Mucosa of stomach (tissue), 1 donor: ENCODE measurements at regions not wholly inside any gene's neighbourhood (a gene's known extent, or its start where the extent isn't known, plus 50 kb on each side); places are given as distances from the start of the nearest gene placed in this dataset.

ENCODE experiments used
- H3K27me3 ChIP-seq: one replicate; pipeline ENCODE4 v1.7.0; 2013; ENCODE audit warnings: mild to moderate bottlenecking, low read length; ENCODE audit not compliant: control insufficient read depth, insufficient read depth
- H3K36me3 ChIP-seq: one replicate; pipeline ENCODE4 v1.7.0; 2013; ENCODE audit warnings: low read length; ENCODE audit not compliant: control insufficient read depth, insufficient read depth
- H3K4me1 ChIP-seq: one replicate; pipeline ENCODE4 v1.7.0; 2013; ENCODE audit warnings: mild to moderate bottlenecking, low read length; ENCODE audit not compliant: control insufficient read depth, insufficient read depth
- H3K4me3 ChIP-seq: one replicate; pipeline ENCODE4 v1.7.0; 2013; ENCODE audit warnings: low read length
- H3K9ac ChIP-seq: one replicate; pipeline ENCODE4 v1.7.0; 2013; ENCODE audit warnings: mild to moderate bottlenecking, low read length, moderate library complexity
- H3K9me3 ChIP-seq: one replicate; pipeline ENCODE4 v1.7.0; 2013; ENCODE audit warnings: mild to moderate bottlenecking, low read length, moderate library complexity; ENCODE audit not compliant: control insufficient read depth
- donor health status: Pancreatic carcinoma.

DNA sequence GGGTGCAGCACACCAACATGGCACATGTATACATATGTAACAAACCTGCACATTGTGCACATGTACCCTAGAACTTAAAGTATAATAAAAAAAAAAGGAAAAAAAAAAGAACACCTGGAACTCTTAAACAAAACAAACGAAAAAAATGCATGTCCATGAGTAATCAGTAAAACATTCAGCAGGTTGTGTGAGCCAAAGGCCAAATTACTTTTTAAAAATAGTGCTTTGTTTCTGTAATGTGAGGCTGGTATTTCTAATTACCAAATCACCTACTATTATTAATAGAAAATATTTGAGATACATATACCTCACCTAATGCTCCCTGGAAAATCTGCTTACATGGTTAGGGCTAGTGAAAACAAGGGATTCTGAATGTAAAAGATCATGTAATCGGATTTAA lies 294.4 kb upstream of the NR5A2 start:
- H3K9me3 ChIP-seq, result no peaks in the 10 kb centered on the region
- H3K27me3 ChIP-seq, result no peaks in the 10 kb centered on the region
- no peak overlapping the region for H3K4me3 ChIP-seq
- no peaks in the 10 kb centered on the region for H3K4me1 ChIP-seq
- H3K36me3 ChIP-seq, result no peaks in the 10 kb centered on the region
- H3K9ac ChIP-seq, result no peak overlapping the region

DNA sequence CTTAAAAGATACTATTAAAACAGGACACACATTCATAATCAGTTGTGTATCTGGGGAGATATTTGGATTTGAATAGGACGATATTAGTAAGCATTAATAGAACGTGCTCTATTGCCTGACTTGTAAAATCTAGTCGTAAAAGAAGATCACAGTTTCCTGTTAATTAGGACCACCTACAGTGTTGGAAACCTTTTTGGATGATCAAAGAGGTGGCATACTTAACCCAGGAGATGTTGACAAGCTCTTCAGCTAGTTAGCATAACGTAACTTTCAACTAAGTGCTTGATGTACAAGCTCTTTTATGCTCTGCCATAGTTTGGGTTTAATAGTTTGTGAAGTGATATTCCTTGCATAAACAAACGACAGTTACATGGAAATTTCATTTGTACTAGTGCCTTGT lies 293.3 kb upstream of the NR5A2 start:
- no peaks in the 10 kb centered on the region for H3K36me3 ChIP-seq
- no peaks in the 10 kb centered on the region for H3K27me3 ChIP-seq
- H3K9me3 ChIP-seq, result no peaks in the 10 kb centered on the region
- H3K4me3 ChIP-seq, result no peak overlapping the region
- no peaks in the 10 kb centered on the region for H3K4me1 ChIP-seq
- no peak overlapping the region for H3K9ac ChIP-seq

DNA sequence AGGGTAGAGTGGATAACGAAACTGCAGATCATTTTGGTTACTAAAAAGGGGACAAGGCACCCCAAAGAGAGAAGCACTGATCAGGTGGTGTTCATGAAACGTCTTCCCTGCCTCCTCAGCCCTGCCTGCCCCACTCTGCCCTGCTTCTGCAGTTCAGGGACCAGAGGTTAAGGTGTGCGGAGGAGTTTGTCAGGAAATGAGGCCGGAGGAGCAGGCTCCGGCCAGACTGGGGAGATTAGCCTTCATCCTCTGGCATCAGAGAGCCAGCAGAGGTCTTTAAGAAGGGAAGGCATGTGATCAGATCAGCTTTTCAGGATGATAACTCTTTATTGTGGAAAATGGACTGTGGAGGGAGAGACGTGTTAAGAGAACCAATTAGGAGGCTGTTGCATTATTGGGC lies 291.9 kb upstream of the NR5A2 start:
- Histone ChIP-seq H3K9ac (no peak overlapping the region), H3K36me3 (no peaks in the 10 kb centered on the region), H3K27me3 (no peaks in the 10 kb centered on the region), H3K4me3 (no peak overlapping the region), H3K4me1 (no peaks in the 10 kb centered on the region), H3K9me3 (no peaks in the 10 kb centered on the region)

DNA sequence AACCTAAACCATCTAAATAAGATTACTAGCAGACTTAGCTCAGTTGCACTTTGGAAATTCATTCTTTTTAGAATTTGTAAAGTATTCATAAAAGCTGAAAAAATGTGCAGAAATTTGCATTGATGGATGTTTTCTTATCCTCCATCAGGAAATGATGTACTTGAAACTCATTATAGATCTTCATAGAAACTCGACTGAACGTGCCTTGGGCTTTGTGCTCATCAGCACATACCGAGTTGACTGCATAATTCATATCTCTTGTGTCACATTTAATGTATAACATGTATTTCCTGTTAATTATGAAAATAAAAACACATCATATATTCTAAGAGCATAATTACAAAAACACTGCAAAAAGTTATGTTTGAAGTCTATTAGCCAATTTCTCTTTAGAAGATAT lies 290.9 kb upstream of the NR5A2 start:
- Histone ChIP-seq H3K9me3 (no peaks in the 10 kb centered on the region), H3K9ac (no peak overlapping the region), H3K36me3 (no peaks in the 10 kb centered on the region), H3K27me3 (no peaks in the 10 kb centered on the region), H3K4me1 (no peaks in the 10 kb centered on the region), H3K4me3 (no peak overlapping the region)

DNA sequence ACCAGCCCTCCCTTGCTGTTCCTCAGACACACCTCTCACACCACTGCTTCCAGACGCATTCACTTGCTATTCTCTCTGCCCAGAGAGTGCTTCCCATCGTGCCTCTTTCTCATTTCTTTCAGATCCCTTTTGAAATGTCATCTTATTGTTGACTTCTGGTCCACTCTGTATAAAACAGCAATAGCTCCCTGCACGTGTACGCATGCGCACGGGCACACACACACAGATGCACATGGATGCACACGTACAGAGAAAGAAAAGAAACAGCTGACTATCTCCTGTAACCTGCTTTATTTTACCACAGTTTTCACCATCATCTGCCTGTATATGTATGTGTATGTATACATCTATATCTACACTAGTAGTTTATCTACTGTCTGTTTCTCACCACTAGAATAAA lies 285.9 kb upstream of the NR5A2 start:
- Histone ChIP-seq H3K9me3 (no peaks in the 10 kb centered on the region), H3K36me3 (no peaks in the 10 kb centered on the region), H3K27me3 (no peaks in the 10 kb centered on the region), H3K9ac (no peak overlapping the region), H3K4me1 (no peaks in the 10 kb centered on the region), H3K4me3 (no peak overlapping the region)

DNA sequence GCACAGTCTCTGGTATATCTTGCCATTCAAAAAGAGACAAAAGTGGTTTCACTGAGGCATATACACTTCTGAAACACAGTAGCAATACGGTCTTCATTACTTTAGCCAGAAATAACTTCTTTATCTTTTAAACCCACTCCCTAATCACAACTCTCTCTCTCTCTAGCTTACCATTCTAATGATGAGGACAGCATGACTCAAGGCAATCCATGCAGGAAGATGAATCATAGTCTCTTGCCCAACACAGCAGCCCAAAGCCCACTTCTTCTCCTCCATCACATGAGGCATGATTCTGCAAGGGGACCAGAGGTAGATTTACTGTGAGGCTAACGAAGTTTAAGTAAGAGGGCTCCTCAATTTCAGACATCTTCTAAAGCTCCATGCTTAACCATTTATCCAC lies 285.0 kb upstream of the NR5A2 start:
- Histone ChIP-seq H3K4me3 (no peak overlapping the region), H3K4me1 (no peaks in the 10 kb centered on the region), H3K27me3 (no peaks in the 10 kb centered on the region), H3K9ac (no peak overlapping the region), H3K36me3 (no peaks in the 10 kb centered on the region), H3K9me3 (no peaks in the 10 kb centered on the region)

DNA sequence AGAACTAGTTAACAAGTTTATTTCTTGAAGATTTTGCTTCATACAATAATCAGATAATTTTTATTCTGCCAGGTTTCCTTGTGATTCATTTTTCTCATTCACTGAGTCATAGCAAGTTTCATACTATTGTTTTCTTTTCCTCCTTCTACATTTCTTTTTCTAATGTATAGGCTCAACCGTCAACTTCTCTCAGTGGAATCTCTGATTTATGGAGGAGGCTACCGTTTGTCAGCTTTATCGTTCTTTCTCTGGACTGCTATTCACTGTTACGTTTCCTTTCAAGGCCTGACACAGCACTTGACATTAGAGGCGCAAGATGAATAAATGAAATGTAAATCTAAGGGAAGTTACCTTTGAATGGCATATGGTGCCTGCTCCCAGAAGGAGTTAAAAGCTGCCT lies 284.3 kb upstream of the NR5A2 start:
- H3K9ac ChIP-seq, result no peak overlapping the region
- H3K4me3 ChIP-seq, result no peak overlapping the region

DNA sequence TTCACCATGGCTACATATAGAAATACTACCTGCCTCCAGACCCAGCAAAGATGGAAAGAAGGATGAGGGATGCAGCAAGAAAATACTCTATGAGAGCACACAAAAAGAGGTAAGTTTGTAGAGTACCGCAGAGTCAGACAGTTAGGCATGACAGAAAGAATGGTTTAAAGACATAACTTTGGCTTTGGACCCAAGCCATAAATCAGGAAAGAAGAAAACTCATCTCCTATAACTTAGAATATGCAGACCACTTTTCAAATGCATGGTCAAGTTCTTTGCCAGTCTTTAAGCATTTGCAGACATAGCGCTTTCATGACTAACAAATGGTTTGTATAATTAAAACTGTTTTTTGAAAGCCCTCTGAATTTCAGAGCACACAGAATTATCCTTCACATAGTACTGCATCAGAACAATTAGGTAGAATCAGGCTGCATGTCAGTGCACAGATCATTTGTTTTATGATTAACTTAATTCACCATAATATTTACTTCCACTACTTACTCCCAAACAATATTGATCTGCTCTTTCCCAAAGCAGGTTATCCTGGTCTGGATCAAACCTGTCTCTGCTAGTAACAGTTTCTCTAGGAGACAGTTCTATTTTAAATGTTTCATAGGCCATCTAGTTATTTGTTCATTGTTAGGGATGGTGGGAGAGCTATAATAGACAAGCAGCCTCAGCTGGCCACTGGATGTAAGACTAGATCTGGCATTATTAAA lies 280.7 kb upstream of the NR5A2 start:
- Histone ChIP-seq H3K4me3 (no peak overlapping the region), H3K9ac (no peak overlapping the region), H3K9me3 (no peaks in the 10 kb centered on the region), H3K4me1 (no peaks in the 10 kb centered on the region), H3K27me3 (no peaks in the 10 kb centered on the region), H3K36me3 (no peaks in the 10 kb centered on the region)

More for the DNA sequence above, 284.3 kb upstream of the NR5A2 start:
- H3K36me3 ChIP-seq, result no peaks in the 10 kb centered on the region
- H3K4me1 ChIP-seq, result no peaks in the 10 kb centered on the region
- no peaks in the 10 kb centered on the region for H3K27me3 ChIP-seq
- H3K9me3 ChIP-seq, result no peaks in the 10 kb centered on the region

DNA sequence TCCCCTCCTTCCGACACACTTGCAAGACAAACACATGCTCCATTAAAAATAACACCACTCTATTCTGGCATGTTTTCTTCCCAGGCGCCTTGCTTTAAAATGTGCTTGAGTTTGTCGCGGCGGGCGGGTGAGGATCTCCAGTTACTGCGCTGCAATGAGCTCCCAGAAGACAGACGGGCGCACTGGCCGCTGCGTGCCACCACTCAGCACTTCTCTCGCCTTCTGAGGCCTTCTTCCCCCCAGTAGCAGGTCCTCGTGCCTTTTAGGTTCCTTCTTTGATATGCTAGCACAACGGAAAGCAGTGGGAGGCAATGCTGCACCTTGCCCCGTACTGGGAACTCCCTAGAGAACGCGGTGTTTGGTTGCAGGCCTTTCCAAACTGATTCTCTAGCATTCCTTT lies 279.5 kb upstream of the NR5A2 start:
- Histone ChIP-seq H3K9me3 (no peaks in the 10 kb centered on the region), H3K9ac (no peak overlapping the region), H3K27me3 (no peaks in the 10 kb centered on the region)

DNA sequence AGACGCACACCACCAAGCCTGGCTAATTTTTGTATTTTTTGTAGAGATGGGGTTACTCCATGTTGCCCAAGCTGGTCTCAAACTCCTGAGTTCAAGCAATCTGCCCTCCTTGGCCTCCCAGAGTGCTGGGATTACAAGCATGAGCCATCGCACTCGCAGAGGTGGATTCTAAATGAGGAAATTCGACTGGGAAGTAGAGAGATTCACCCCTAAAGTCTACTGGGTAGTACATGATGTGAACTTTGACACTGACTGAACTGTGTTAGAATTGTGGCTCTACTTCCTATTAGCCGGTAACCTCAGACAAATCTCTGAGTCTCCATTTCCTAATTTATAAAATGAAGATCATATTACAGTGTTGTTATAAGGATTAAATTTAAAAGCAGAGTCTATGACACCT lies 276.0 kb upstream of the NR5A2 start:
- H3K4me3 ChIP-seq, result no peak overlapping the region
- H3K27me3 ChIP-seq, result no peaks in the 10 kb centered on the region
- H3K9me3 ChIP-seq, result no peaks in the 10 kb centered on the region
- no peak overlapping the region for H3K9ac ChIP-seq
- no peaks in the 10 kb centered on the region for H3K4me1 ChIP-seq
- H3K36me3 ChIP-seq, result no peaks in the 10 kb centered on the region

More for the DNA sequence above, 279.5 kb upstream of the NR5A2 start:
- no peaks in the 10 kb centered on the region for H3K4me1 ChIP-seq
- H3K36me3 ChIP-seq, result no peaks in the 10 kb centered on the region
- no peak overlapping the region for H3K4me3 ChIP-seq

DNA sequence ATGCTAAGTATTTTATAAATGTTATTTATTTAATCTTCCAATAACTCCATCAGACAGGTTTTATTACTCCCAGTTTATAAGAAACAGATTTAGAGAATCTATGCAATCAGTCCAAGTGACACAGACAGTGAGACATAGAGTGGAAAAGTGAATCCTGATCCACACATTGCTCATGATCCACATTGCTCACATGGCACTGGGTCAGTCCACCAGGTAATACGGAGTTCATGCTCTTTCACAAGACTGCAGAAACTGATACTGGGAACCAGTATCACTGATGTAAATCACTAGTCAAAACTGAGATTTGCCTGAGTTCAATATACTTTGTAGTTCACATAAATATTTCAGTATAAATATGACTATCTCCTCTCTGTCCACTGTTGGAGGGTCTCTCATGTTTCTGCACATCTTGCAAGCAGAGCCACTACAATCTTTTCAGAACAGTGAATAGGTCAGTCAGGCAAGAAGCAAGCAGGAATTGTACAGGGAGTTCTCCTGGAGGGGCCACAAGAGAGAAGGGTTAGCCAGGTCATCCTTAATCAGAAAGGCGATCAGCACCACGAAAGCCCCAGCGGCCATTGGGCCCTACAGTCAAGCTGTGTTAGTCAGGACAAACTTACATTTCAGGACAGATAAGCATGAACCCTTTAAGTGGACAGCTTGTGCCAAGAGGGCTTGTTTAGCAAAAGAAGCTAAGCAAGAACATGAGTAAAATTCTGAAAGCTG lies 275.4 kb upstream of the NR5A2 start:
- Histone ChIP-seq H3K4me1 (no peaks in the 10 kb centered on the region), H3K27me3 (no peaks in the 10 kb centered on the region), H3K36me3 (no peaks in the 10 kb centered on the region), H3K4me3 (no peak overlapping the region), H3K9ac (no peak overlapping the region), H3K9me3 (no peaks in the 10 kb centered on the region)

DNA sequence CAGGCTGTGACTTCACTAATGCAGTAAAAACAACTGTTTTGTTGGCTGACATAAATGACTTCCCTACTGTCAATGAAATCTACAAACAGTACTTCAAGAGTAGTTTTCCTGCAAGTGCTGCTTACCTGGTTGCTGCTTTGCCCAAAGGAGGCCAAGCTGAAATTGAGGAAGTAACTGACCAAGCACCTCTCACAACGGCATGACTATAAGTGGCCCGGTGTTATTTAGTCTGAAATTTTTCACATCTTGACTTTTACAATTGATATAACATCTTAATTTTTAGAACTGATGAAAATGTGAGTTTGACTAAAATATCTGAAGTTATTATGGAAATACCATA lies 274.9 kb upstream of the NR5A2 start:
- no peaks in the 10 kb centered on the region for H3K36me3 ChIP-seq
- H3K9me3 ChIP-seq, result no peaks in the 10 kb centered on the region
- H3K27me3 ChIP-seq, result no peaks in the 10 kb centered on the region
- H3K4me3 ChIP-seq, result no peak overlapping the region
- no peaks in the 10 kb centered on the region for H3K4me1 ChIP-seq
- H3K9ac ChIP-seq, result no peak overlapping the region
